GM12892 (cell line): ENCODE measurements at regions not wholly inside any gene's neighbourhood (a gene's known extent, or its start where the extent isn't known, plus 50 kb on each side); places are given as distances from the start of the nearest gene placed in this dataset.

ENCODE experiments used
- DNase-seq: peaks from one replicate; pipeline ENCODE4 v3.0.0; 2011; ENCODE audit not compliant: insufficient read length
- FAIRE-seq: peaks from 2 replicates; lab custom pipeline; 2011; peaks lifted over from hg19 to GRCh38; lab: Jason Lieb, UNC
- POLR2A ChIP-seq: IDR thresholded peaks from 2 replicates; pipeline ENCODE4 v1.6.1; 2011; ENCODE audit warnings: low read depth, low read length, control low read depth
- POLR2AphosphoS5 ChIP-seq: IDR thresholded peaks from 2 replicates; pipeline ENCODE4 v1.6.1; 2011; ENCODE audit warnings: low read depth, low read length, control low read depth
- TAF1 ChIP-seq: IDR thresholded peaks from 2 replicates; pipeline ENCODE4 v1.6.1; 2011; ENCODE audit warnings: low read depth, mild to moderate bottlenecking, control low read depth, low read length, borderline replicate concordance

GRCh38 chr7:46854958-46855473 is 726.9 kb downstream of the TNS3 start:
- no peak for TF ChIP-seq POLR2A
- no peak for TF ChIP-seq TAF1
- TF ChIP-seq POLR2AphosphoS5: no peak
- DNase-seq (no peak), FAIRE-seq (no peak)

- TF ChIP-seq TAF1: no peak
- TF ChIP-seq POLR2A: no peak
- no peak for TF ChIP-seq POLR2AphosphoS5
- DNase-seq (no peak), FAIRE-seq (no peak)
These were observed 728.5 kb downstream of the TNS3 start for GRCh38 chr7:46853451-46853850.

GRCh38 chr7:46852795-46853194 is 729.1 kb downstream of the TNS3 start:
- no peak for FAIRE-seq

GRCh38 chr7:46850563-46851330 is 731.2 kb downstream of the TNS3 start:
- DNase-seq (no peak), FAIRE-seq (no peak)
- TF ChIP-seq POLR2AphosphoS5 (no peak), TAF1 (no peak), POLR2A (no peak)

More at GRCh38 chr7:46852795-46853194, 729.1 kb downstream of the TNS3 start:
- TF ChIP-seq POLR2A (no peak), TAF1 (no peak), POLR2AphosphoS5 (no peak)
- no peak for DNase-seq

GRCh38 chr7:46848944-46849343 is 733.0 kb downstream of the TNS3 start:
- DNase-seq: no peak
- no peak for TF ChIP-seq TAF1
- TF ChIP-seq POLR2A: no peak
- no peak for TF ChIP-seq POLR2AphosphoS5
- FAIRE-seq: no peak

- FAIRE-seq (no peak), DNase-seq (no peak)
- TF ChIP-seq TAF1: no peak
- no peak for TF ChIP-seq POLR2AphosphoS5
These were observed 733.6 kb downstream of the TNS3 start for GRCh38 chr7:46848311-46848710.

- TF ChIP-seq POLR2AphosphoS5 (no peak), POLR2A (no peak), TAF1 (no peak)
- FAIRE-seq (no peak), DNase-seq (no peak)
These were observed 734.8 kb downstream of the TNS3 start for GRCh38 chr7:46847126-46847525.

- TF ChIP-seq POLR2AphosphoS5: no peak
- TF ChIP-seq POLR2A: no peak
- no peak for TF ChIP-seq TAF1
- FAIRE-seq (no peak), DNase-seq (no peak)
These were observed 737.4 kb downstream of the TNS3 start for GRCh38 chr7:46844486-46844885.

GRCh38 chr7:46841248-46841647 is 740.7 kb downstream of the TNS3 start:
- FAIRE-seq (no peak), DNase-seq (no peak)
- TF ChIP-seq POLR2AphosphoS5 (no peak), TAF1 (no peak)

- DNase-seq (no peak), FAIRE-seq (no peak)
- TF ChIP-seq POLR2AphosphoS5: no peak
- TF ChIP-seq TAF1: no peak
- TF ChIP-seq POLR2A: no peak
These were observed 742.3 kb downstream of the TNS3 start for GRCh38 chr7:46839651-46840050.

GRCh38 chr7:46838463-46838862 is 743.4 kb downstream of the TNS3 start:
- DNase-seq: no peak
- no peak for FAIRE-seq
- TF ChIP-seq POLR2A (no peak), POLR2AphosphoS5 (no peak), TAF1 (no peak)

- DNase-seq (no peak), FAIRE-seq (no peak)
- TF ChIP-seq TAF1 (no peak), POLR2A (no peak), POLR2AphosphoS5 (no peak)
These were observed 746.4 kb downstream of the TNS3 start for GRCh38 chr7:46835556-46835955.
